SK-N-SH treated with all-trans-retinoic acid at 6 μM for 48 hours (cell line): ENCODE measurements at regions not wholly inside any gene's neighbourhood (a gene's known extent, or its start where the extent isn't known, plus 50 kb on each side); places are given as distances from the start of the nearest gene placed in this dataset.

Experiments used
- ESRRG ChIP-seq: fragments of 250-450 bp; sonication (Bioruptor Pico); IDR thresholded peaks from 2 replicates; pipeline ENCODE4 v1.6.1; 2021; ENCODE audit warnings: mild to moderate bottlenecking
- RARB ChIP-seq: fragments of 250-450 bp; sonication (Bioruptor Pico); IDR thresholded peaks from 2 replicates; pipeline ENCODE4 v1.8.0; 2021; ENCODE audit warnings: mild to moderate bottlenecking, moderate library complexity
- ZC3H10 ChIP-seq: fragments of 250-450 bp; sonication (Bioruptor Pico); IDR thresholded peaks from 2 replicates; pipeline ENCODE4 v1.5.1; 2021; ENCODE audit warnings: mild to moderate bottlenecking, moderate library complexity
- ZNF565 ChIP-seq: fragments of 450-650 bp; formaldehyde crosslinking; conservative IDR thresholded peaks from 2 replicates; pipeline ENCODE4 v1.5.0; 2020; ENCODE audit warnings: low read depth, mild to moderate bottlenecking, moderate library complexity
- TF ChIP-seq, protein P1 (sequence below): fragments of 250-450 bp; sonication (Bioruptor Pico); IDR thresholded peaks from 2 replicates; pipeline ENCODE4 v1.8.0; 2021; ENCODE audit warnings: low read depth, mild to moderate bottlenecking, moderate library complexity, borderline replicate concordance

- TF ChIP-seq ESRRG (CRISPR knock-in tag) (no peak), RARB (CRISPR knock-in tag) (no peak), ZC3H10 (CRISPR knock-in tag) (no peak), ZNF565 (CRISPR knock-in tag) (no peak)
- TF ChIP-seq, protein P1, sequence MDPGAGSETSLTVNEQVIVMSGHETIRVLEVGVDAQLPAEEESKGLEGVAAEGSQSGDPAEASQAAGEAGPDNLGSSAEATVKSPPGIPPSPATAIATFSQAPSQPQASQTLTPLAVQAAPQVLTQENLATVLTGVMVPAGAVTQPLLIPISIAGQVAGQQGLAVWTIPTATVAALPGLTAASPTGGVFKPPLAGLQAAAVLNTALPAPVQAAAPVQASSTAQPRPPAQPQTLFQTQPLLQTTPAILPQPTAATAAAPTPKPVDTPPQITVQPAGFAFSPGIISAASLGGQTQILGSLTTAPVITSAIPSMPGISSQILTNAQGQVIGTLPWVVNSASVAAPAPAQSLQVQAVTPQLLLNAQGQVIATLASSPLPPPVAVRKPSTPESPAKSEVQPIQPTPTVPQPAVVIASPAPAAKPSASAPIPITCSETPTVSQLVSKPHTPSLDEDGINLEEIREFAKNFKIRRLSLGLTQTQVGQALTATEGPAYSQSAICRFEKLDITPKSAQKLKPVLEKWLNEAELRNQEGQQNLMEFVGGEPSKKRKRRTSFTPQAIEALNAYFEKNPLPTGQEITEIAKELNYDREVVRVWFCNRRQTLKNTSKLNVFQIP: no peak
These were observed 99.9 kb downstream of the NRN1 start for GRCh38 chr6:5906842-5907241.
